ENCODE measurements at regions not wholly inside any gene's neighbourhood (a gene's known extent, or its start where the extent isn't known, plus 50 kb on each side); places are given as distances from the start of the nearest gene placed in this dataset.

DNA sequence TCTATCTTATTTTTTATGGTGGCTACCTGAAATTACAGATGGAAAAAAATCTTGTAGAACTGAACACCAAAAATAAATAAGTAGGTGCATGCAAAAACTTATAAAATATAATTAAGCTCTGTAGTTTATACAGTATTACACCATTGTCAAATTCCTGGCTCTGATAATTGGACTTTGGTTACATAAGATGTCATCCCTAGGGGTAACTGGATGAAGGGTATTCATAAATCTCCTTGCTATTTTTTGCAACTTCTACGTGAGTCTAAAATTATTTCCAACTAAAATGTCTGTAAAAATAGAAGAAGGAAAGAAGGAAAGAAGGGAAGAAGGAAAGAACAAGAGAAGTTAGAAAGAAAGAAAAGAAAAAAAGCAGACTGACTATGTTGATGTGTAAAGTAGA is 716.6 kb downstream of the BCL11B start:
- DNase-seq (ENCODE audit: low read depth), result no peak
- H3K4me3 ChIP-seq (ENCODE audit: control insufficient read depth, low read depth, low read length), result no peak overlapping the region
- TF ChIP-seq, protein P1, sequence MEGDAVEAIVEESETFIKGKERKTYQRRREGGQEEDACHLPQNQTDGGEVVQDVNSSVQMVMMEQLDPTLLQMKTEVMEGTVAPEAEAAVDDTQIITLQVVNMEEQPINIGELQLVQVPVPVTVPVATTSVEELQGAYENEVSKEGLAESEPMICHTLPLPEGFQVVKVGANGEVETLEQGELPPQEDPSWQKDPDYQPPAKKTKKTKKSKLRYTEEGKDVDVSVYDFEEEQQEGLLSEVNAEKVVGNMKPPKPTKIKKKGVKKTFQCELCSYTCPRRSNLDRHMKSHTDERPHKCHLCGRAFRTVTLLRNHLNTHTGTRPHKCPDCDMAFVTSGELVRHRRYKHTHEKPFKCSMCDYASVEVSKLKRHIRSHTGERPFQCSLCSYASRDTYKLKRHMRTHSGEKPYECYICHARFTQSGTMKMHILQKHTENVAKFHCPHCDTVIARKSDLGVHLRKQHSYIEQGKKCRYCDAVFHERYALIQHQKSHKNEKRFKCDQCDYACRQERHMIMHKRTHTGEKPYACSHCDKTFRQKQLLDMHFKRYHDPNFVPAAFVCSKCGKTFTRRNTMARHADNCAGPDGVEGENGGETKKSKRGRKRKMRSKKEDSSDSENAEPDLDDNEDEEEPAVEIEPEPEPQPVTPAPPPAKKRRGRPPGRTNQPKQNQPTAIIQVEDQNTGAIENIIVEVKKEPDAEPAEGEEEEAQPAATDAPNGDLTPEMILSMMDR (conservative IDR thresholded peaks at IDR 0.05; ENCODE audit: control insufficient read depth, insufficient read depth, low read depth, low read length), result no peak

DNA sequence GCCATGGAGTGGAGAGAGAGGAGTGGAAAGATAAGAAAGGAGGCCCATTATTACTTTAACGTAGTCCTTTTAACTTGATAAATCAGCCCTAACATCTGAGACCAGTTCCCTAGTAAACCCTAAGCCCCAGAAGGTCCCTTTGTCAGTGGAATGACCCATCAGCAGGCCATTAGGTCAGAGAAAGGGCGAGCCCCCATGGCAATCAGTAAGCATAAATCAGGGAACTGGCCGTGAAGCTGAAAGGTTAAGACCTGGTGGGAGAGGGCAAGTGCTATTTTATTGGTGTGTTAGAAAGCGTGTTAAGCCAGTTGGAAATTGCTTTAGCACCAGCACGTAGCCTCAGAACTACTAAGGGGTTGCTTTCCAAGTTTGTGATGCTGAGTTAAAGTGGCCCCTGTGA is 708.0 kb downstream of the BCL11B start:
- TF ChIP-seq, protein P1 (conservative IDR thresholded peaks at IDR 0.05; ENCODE audit: control insufficient read depth, insufficient read depth, low read depth, low read length), result no peak
- DNase-seq (ENCODE audit: low read depth), result no peak
- H3K4me3 ChIP-seq (ENCODE audit: control insufficient read depth, low read depth, low read length), result no peak overlapping the region

DNA sequence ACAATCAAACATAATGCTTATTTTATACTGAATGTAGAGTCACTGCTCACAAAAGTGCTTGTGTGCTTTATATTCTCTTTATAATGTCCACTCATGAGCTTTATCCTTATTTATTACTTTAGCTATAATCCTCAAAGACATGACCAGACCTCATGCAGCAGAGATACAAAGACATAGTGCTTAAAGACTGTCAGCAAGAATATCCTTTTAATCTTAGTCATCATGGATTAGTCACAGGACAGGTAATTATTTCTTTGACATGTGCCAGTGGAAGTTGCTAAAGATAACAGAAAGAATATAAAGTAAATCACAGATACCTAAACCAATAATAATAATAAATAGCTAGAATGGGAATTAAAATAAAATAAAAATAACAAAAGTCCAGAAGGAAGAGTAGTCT is 707.5 kb downstream of the BCL11B start:
- TF ChIP-seq, protein P1 (conservative IDR thresholded peaks at IDR 0.05; ENCODE audit: control insufficient read depth, insufficient read depth, low read depth, low read length), result no peak
- DNase-seq (ENCODE audit: low read depth), result no peak
- H3K4me3 ChIP-seq (ENCODE audit: control insufficient read depth, low read depth, low read length), result no peak overlapping the region

GRCh38 chr14:98571104-98571503 is 700.9 kb downstream of the BCL11B start:
- no peak for DNase-seq (ENCODE audit: low read depth)
- no peak overlapping the region for H3K4me3 ChIP-seq (ENCODE audit: control insufficient read depth, low read depth, low read length)
- TF ChIP-seq, protein P1 (conservative IDR thresholded peaks at IDR 0.05; ENCODE audit: control insufficient read depth, insufficient read depth, low read depth, low read length), result no peak

DNA sequence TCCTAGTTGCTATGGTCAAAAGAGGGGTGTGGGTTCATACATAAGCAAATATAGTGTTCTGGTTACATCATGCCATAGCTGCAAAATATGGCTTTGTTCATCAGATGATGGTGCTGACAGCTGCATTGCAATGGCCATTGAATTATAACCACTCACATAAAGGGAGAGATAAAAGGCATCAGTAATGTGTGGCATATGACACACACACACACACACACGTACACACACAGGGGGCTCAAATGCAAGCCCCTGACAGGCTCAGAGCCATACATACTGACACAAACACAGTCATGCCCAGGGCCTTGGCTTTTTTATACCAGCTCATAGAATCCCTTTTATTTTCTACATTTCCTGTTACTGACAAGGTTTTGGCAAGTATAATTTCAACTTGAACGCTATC is 698.9 kb downstream of the BCL11B start:
- H3K4me3 ChIP-seq (ENCODE audit: control insufficient read depth, low read depth, low read length), result no peak overlapping the region
- DNase-seq (ENCODE audit: low read depth), result no peak
- TF ChIP-seq, protein P1 (conservative IDR thresholded peaks at IDR 0.05; ENCODE audit: control insufficient read depth, insufficient read depth, low read depth, low read length), result no peak

GRCh38 chr14:98576463-98576862 is 695.5 kb downstream of the BCL11B start:
- TF ChIP-seq, protein P1 (conservative IDR thresholded peaks at IDR 0.05; ENCODE audit: control insufficient read depth, insufficient read depth, low read depth, low read length), result no peak
- H3K4me3 ChIP-seq (ENCODE audit: control insufficient read depth, low read depth, low read length), result no peak overlapping the region
- DNase-seq (ENCODE audit: low read depth), result no peak

DNA sequence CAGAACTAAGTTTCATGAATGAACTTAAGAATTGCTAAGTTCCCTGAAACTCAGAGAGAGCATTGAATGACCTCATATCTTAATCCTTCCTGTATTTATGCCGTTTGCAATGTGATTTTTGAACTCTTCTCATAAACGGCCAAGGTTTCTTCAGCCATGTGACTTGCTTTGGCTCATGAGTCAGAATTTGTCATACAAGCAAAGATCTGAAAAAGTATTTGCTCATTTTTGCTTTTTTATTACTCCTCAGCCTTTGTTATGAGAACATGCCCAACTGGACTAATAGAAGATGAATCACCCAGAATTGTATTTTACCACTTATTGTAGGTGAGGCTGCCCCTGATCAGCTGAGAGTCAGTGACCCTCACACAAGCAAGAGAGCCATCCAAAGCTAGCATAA is 693.8 kb downstream of the BCL11B start:
- TF ChIP-seq, protein P1 (conservative IDR thresholded peaks at IDR 0.05; ENCODE audit: control insufficient read depth, insufficient read depth, low read depth, low read length), result no peak
- H3K4me3 ChIP-seq (ENCODE audit: control insufficient read depth, low read depth, low read length), result no peak overlapping the region
- DNase-seq (ENCODE audit: low read depth), result peak; percentile 1

All from fibroblast of mammary gland (primary cell).